WTC11 (cell line): ENCODE measurements at regions not wholly inside any gene's neighbourhood (a gene's known extent, or its start where the extent isn't known, plus 50 kb on each side); places are given as distances from the start of the nearest gene placed in this dataset.

Experiments
- ATAC-seq: fragments of 200-7000 bp; cut with Tn5 transposase; 2 replicates; pipeline ENCODE4 v1.10.0; 2021; ENCODE audit warnings: mild to moderate bottlenecking, moderate library complexity
- CTCF ChIA-PET: fragments of 300-600 bp; sonication (Branson Sonifier 250); formaldehyde crosslinking; loops from one replicate; lab custom pipeline; 2021; ENCODE audit warnings: antibody characterized with exemption; lab: Charles Lee
- POLR2A ChIA-PET: fragments of 350-600 bp; sonication (Branson Sonifier 250); formaldehyde crosslinking; loops from one replicate; lab custom pipeline; 2021; ENCODE audit warnings: antibody characterized with exemption; lab: Charles Lee
- DNase-seq: peaks from one replicate; pipeline ENCODE4 v3.0.0; 2021; ENCODE audit warnings: low spot score
- H3K27ac Mint-ChIP-seq: 2 replicates; pipeline ENCODE4 v1.8.0; 2021; ENCODE audit warnings: mixed read lengths
- H3K27me3 Mint-ChIP-seq: 2 replicates; pipeline ENCODE4 v1.8.0; 2021; ENCODE audit warnings: low read depth, mild to moderate bottlenecking, moderate library complexity, mixed read lengths
- H3K36me3 Mint-ChIP-seq: 2 replicates; pipeline ENCODE4 v1.8.0; 2021; ENCODE audit warnings: mixed read lengths
- H3K4me1 Mint-ChIP-seq: 2 replicates; pipeline ENCODE4 v1.8.0; 2022; ENCODE audit warnings: mixed read lengths
- H3K4me3 Mint-ChIP-seq: 2 replicates; pipeline ENCODE4 v1.8.0; 2021; ENCODE audit warnings: mild to moderate bottlenecking, moderate library complexity, mixed read lengths
- H3K9me3 Mint-ChIP-seq: 2 replicates; pipeline ENCODE4 v1.8.0; 2021; ENCODE audit warnings: mixed read lengths
- EMX1 ChIP-seq: fragments of 250-450 bp; sonication (Bioruptor Pico); IDR thresholded peaks from 2 replicates; pipeline ENCODE4 v1.8.0; 2021; ENCODE audit warnings: mild to moderate bottlenecking
- ETV6 ChIP-seq: sonication (generic); formaldehyde crosslinking; IDR thresholded peaks from 2 replicates; pipeline ENCODE4 v1.8.1; 2022; ENCODE audit warnings: mild to moderate bottlenecking, missing genetic modification reagents
- HMGA2 ChIP-seq: fragments of 250-450 bp; sonication (Bioruptor Pico); IDR thresholded peaks from 2 replicates; pipeline ENCODE4 v1.4.0; 2021; ENCODE audit warnings: mild to moderate bottlenecking, moderate library complexity
- IRF2 ChIP-seq: sonication (generic); formaldehyde crosslinking; IDR thresholded peaks from 2 replicates; pipeline ENCODE4 v1.8.0; 2022; ENCODE audit warnings: low read depth, missing genetic modification reagents, borderline replicate concordance
- KAT7 ChIP-seq: sonication (generic); formaldehyde crosslinking; IDR thresholded peaks from 2 replicates; pipeline ENCODE4 v1.8.1; 2023; ENCODE audit warnings: missing genetic modification reagents, mild to moderate bottlenecking, borderline replicate concordance
- NFE2L1 ChIP-seq: sonication (generic); formaldehyde crosslinking; IDR thresholded peaks from 2 replicates; pipeline ENCODE4 v1.8.1; 2023; ENCODE audit warnings: missing genetic modification reagents
- NFYB ChIP-seq: sonication (generic); formaldehyde crosslinking; conservative IDR thresholded peaks from 2 replicates; pipeline ENCODE4 v1.8.0; 2022; ENCODE audit warnings: low read depth, missing genetic modification reagents
- OVOL2 ChIP-seq: fragments of 250-450 bp; sonication (Bioruptor Pico); IDR thresholded peaks from 2 replicates; pipeline ENCODE4 v1.9.0; 2021; ENCODE audit warnings: mild to moderate bottlenecking, borderline replicate concordance
- SMAD4 ChIP-seq: sonication (generic); formaldehyde crosslinking; IDR thresholded peaks from 2 replicates; pipeline ENCODE4 v1.8.0; 2022; ENCODE audit warnings: mild to moderate bottlenecking, missing genetic modification reagents
- TEAD4 ChIP-seq: sonication (generic); formaldehyde crosslinking; IDR thresholded peaks from 2 replicates; pipeline ENCODE4 v1.8.0; 2022; ENCODE audit warnings: mild to moderate bottlenecking, missing genetic modification reagents
- ZNF317 ChIP-seq: sonication (generic); formaldehyde crosslinking; IDR thresholded peaks from 2 replicates; pipeline ENCODE4 v1.8.1; 2023; ENCODE audit warnings: low read depth, mild to moderate bottlenecking, moderate library complexity, missing genetic modification reagents, borderline replicate concordance
- ZNF416 ChIP-seq: fragments of 250-450 bp; sonication (Bioruptor Pico); IDR thresholded peaks from 2 replicates; pipeline ENCODE4 v1.9.0; 2021; ENCODE audit warnings: mild to moderate bottlenecking, inconsistent platforms
- ZNF425 ChIP-seq: fragments of 250-450 bp; sonication (Bioruptor Pico); conservative IDR thresholded peaks from 2 replicates; pipeline ENCODE4 v1.9.0; 2021; ENCODE audit warnings: mild to moderate bottlenecking
- TF ChIP-seq, protein P1 (sequence below): sonication (generic); formaldehyde crosslinking; IDR thresholded peaks from 2 replicates; pipeline ENCODE4 v1.8.0; 2022; ENCODE audit warnings: missing genetic modification reagents
- TF ChIP-seq, protein P2 (sequence below): sonication (generic); formaldehyde crosslinking; IDR thresholded peaks from 2 replicates; pipeline ENCODE4 v1.8.0; 2023; ENCODE audit warnings: missing genetic modification reagents
- TF ChIP-seq, protein P3 (sequence below): sonication (generic); formaldehyde crosslinking; IDR thresholded peaks from 2 replicates; pipeline ENCODE4 v1.8.1; 2022; ENCODE audit warnings: low read depth, missing genetic modification reagents, borderline replicate concordance
- TF ChIP-seq, protein P4 (sequence below): sonication (generic); formaldehyde crosslinking; IDR thresholded peaks from 2 replicates; pipeline ENCODE4 v1.8.0; 2022; ENCODE audit warnings: mild to moderate bottlenecking, missing genetic modification reagents
- TF ChIP-seq, protein P5 (sequence below): fragments of 250-450 bp; sonication (Bioruptor Pico); IDR thresholded peaks from 2 replicates; pipeline ENCODE4 v1.8.0; 2021; ENCODE audit warnings: mild to moderate bottlenecking
- TF ChIP-seq, protein P6 (sequence below): sonication (generic); formaldehyde crosslinking; IDR thresholded peaks from 2 replicates; pipeline ENCODE4 v1.8.0; 2022; ENCODE audit warnings: mild to moderate bottlenecking, missing genetic modification reagents
- TF ChIP-seq, protein P7 (sequence below): sonication (generic); formaldehyde crosslinking; IDR thresholded peaks from 2 replicates; pipeline ENCODE4 v1.8.1; 2022; ENCODE audit warnings: mild to moderate bottlenecking, missing genetic modification reagents, moderate library complexity, borderline replicate concordance

DNA sequence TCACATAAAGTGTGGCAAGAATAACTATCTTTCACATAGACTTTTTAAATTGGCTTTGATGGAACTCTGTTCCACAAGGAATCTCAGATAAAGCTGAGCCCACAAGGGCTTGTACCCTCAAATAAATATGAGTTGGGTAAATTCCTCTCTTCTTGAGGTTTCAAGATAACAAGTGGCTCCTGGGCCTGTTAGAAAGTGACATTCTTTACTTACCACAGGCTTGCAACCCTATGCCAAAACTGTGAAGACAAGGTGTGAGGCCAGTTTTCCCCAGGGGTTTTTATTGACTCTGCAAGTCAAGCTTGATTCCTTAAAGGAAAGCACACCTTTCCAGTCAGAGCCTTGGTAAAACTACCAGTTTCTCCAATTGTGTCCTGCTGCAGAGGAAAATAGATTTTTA is 664.8 kb upstream of the GJE1 start (continued):
- TF ChIP-seq, protein P1, sequence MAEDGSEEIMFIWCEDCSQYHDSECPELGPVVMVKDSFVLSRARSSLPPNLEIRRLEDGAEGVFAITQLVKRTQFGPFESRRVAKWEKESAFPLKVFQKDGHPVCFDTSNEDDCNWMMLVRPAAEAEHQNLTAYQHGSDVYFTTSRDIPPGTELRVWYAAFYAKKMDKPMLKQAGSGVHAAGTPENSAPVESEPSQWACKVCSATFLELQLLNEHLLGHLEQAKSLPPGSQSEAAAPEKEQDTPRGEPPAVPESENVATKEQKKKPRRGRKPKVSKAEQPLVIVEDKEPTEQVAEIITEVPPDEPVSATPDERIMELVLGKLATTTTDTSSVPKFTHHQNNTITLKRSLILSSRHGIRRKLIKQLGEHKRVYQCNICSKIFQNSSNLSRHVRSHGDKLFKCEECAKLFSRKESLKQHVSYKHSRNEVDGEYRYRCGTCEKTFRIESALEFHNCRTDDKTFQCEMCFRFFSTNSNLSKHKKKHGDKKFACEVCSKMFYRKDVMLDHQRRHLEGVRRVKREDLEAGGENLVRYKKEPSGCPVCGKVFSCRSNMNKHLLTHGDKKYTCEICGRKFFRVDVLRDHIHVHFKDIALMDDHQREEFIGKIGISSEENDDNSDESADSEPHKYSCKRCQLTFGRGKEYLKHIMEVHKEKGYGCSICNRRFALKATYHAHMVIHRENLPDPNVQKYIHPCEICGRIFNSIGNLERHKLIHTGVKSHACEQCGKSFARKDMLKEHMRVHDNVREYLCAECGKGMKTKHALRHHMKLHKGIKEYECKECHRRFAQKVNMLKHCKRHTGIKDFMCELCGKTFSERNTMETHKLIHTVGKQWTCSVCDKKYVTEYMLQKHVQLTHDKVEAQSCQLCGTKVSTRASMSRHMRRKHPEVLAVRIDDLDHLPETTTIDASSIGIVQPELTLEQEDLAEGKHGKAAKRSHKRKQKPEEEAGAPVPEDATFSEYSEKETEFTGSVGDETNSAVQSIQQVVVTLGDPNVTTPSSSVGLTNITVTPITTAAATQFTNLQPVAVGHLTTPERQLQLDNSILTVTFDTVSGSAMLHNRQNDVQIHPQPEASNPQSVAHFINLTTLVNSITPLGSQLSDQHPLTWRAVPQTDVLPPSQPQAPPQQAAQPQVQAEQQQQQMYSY (CRISPR knock-in tag) = no peak
- TF ChIP-seq IRF2 (CRISPR knock-in tag) (no peak), ZNF416 (CRISPR knock-in tag) (no peak), OVOL2 (CRISPR knock-in tag) (no peak)
- TF ChIP-seq, protein P2, sequence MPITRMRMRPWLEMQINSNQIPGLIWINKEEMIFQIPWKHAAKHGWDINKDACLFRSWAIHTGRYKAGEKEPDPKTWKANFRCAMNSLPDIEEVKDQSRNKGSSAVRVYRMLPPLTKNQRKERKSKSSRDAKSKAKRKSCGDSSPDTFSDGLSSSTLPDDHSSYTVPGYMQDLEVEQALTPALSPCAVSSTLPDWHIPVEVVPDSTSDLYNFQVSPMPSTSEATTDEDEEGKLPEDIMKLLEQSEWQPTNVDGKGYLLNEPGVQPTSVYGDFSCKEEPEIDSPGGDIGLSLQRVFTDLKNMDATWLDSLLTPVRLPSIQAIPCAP (CRISPR knock-in tag) = no peak
- TF ChIP-seq, protein P3, sequence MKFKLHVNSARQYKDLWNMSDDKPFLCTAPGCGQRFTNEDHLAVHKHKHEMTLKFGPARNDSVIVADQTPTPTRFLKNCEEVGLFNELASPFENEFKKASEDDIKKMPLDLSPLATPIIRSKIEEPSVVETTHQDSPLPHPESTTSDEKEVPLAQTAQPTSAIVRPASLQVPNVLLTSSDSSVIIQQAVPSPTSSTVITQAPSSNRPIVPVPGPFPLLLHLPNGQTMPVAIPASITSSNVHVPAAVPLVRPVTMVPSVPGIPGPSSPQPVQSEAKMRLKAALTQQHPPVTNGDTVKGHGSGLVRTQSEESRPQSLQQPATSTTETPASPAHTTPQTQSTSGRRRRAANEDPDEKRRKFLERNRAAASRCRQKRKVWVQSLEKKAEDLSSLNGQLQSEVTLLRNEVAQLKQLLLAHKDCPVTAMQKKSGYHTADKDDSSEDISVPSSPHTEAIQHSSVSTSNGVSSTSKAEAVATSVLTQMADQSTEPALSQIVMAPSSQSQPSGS (CRISPR knock-in tag) = no peak

- DNase-seq (no peak), ATAC-seq (peak; percentile 85)
- ChIA-PET CTCF (no interaction called here), POLR2A (no interaction called here)
- Mint-ChIP-seq H3K4me3 (no peak overlapping the region), H3K36me3 (peaks cover 49% of the 10 kb centered on the region), H3K4me1 (peaks cover 49% of the 10 kb centered on the region), H3K27ac (peak overlapping the region; percentile 78), H3K9me3 (peaks cover 50% of the 10 kb centered on the region), H3K27me3 (no peaks in the 10 kb centered on the region; the same call in 1 of the 2 replicates)
- TF ChIP-seq, protein P4, sequence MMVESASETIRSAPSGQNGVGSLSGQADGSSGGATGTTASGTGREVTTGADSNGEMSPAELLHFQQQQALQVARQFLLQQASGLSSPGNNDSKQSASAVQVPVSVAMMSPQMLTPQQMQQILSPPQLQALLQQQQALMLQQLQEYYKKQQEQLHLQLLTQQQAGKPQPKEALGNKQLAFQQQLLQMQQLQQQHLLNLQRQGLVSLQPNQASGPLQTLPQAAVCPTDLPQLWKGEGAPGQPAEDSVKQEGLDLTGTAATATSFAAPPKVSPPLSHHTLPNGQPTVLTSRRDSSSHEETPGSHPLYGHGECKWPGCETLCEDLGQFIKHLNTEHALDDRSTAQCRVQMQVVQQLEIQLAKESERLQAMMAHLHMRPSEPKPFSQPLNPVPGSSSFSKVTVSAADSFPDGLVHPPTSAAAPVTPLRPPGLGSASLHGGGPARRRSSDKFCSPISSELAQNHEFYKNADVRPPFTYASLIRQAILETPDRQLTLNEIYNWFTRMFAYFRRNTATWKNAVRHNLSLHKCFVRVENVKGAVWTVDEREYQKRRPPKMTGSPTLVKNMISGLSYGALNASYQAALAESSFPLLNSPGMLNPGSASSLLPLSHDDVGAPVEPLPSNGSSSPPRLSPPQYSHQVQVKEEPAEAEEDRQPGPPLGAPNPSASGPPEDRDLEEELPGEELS (CRISPR knock-in tag) = peak; percentile 47; the same call in 1 of the 2 replicates
- TF ChIP-seq ETV6 (peak; percentile 63; the same call in 1 of the 2 replicates), NFE2L1 (CRISPR knock-in tag) (no peak), ZNF425 (CRISPR knock-in tag) (0 out of 2 replicates have a peak, but pooled peaks have one; percentile 10)
Observed at GRCh38 chr6:141467041-141467440, 665.7 kb upstream of the GJE1 start.

GRCh38 chr6:141464896-141465295 is 667.8 kb upstream of the GJE1 start:
- Mint-ChIP-seq H3K27me3 (no peaks in the 10 kb centered on the region), H3K4me1 (peaks cover 39% of the 10 kb centered on the region), H3K36me3 (peaks cover 32% of the 10 kb centered on the region), H3K9me3 (peaks cover 36% of the 10 kb centered on the region), H3K4me3 (no peak overlapping the region), H3K27ac (no peak overlapping the region)
- DNase-seq = no peak
- ChIA-PET CTCF (no interaction called here), POLR2A (no interaction called here)
- ATAC-seq = no peak
- no peak for TF ChIP-seq SMAD4 (CRISPR knock-in tag)
- no peak for TF ChIP-seq TEAD4 (CRISPR knock-in tag)
- TF ChIP-seq ZNF317 (CRISPR knock-in tag) = no peak
- TF ChIP-seq NFYB (CRISPR knock-in tag) = no peak
- no peak for TF ChIP-seq KAT7 (CRISPR knock-in tag)
- TF ChIP-seq HMGA2 (CRISPR knock-in tag) = no peak
- TF ChIP-seq ETV6 = no peak
- TF ChIP-seq, protein P5, sequence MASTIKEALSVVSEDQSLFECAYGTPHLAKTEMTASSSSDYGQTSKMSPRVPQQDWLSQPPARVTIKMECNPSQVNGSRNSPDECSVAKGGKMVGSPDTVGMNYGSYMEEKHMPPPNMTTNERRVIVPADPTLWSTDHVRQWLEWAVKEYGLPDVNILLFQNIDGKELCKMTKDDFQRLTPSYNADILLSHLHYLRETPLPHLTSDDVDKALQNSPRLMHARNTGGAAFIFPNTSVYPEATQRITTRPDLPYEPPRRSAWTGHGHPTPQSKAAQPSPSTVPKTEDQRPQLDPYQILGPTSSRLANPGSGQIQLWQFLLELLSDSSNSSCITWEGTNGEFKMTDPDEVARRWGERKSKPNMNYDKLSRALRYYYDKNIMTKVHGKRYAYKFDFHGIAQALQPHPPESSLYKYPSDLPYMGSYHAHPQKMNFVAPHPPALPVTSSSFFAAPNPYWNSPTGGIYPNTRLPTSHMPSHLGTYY (CRISPR knock-in tag) = no peak
- TF ChIP-seq EMX1 (CRISPR knock-in tag) = no peak
- TF ChIP-seq, protein P6, sequence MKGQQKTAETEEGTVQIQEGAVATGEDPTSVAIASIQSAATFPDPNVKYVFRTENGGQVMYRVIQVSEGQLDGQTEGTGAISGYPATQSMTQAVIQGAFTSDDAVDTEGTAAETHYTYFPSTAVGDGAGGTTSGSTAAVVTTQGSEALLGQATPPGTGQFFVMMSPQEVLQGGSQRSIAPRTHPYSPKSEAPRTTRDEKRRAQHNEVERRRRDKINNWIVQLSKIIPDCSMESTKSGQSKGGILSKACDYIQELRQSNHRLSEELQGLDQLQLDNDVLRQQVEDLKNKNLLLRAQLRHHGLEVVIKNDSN (CRISPR knock-in tag) = no peak
- TF ChIP-seq, protein P7, sequence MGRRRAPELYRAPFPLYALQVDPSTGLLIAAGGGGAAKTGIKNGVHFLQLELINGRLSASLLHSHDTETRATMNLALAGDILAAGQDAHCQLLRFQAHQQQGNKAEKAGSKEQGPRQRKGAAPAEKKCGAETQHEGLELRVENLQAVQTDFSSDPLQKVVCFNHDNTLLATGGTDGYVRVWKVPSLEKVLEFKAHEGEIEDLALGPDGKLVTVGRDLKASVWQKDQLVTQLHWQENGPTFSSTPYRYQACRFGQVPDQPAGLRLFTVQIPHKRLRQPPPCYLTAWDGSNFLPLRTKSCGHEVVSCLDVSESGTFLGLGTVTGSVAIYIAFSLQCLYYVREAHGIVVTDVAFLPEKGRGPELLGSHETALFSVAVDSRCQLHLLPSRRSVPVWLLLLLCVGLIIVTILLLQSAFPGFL = no peak
